ENCODE measurements at regions not wholly inside any gene's neighbourhood (a gene's known extent, or its start where the extent isn't known, plus 50 kb on each side); places are given as distances from the start of the nearest gene placed in this dataset.

DNA sequence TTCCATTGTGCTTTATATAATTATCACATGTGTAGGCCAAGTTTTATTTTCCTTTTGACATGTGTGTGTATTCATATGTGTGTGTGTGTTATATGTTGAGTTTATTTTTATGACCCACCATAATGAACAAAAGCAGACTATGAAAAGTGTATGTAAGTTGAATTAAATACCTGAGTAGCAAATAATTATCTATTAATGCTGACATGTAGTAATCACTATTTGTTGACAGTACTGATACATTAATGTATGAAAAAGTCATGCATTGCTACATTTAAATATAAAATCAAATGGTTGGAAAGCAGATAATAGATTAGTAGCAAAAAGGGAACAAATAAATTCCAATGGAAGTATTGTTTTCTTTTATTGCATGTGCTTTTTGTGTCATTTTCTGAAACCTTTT is 1948.5 kb upstream of the PCDH20 start:
- DNase-seq (ENCODE audit: low spot score) (no peak), ATAC-seq (no peak)
- H3K79me2 ChIP-seq (replicated peaks; ENCODE audit: insufficient read depth), result no peaks in the 10 kb centered on the region
- Mint-ChIP-seq H3K4me1 (no peaks in the 10 kb centered on the region), H3K9me3 (peaks cover 7% of the 10 kb centered on the region; the same call in 2 of the 3 replicates), H3K4me3 (no peak overlapping the region), H3K27ac (no peak overlapping the region), H3K36me3 (ENCODE audit: low read depth) (peaks cover 2% of the 10 kb centered on the region; the same call in 1 of the 3 replicates), H3K27me3 (ENCODE audit: insufficient read depth, low read depth, poor library complexity) (peaks cover 1% of the 10 kb centered on the region)
- no peaks in the 10 kb centered on the region for H3K27me3 ChIP-seq (ENCODE audit: insufficient read depth)
- no peaks in the 10 kb centered on the region for H3K36me3 ChIP-seq (ENCODE audit: insufficient read depth)
- H3K4me1 ChIP-seq (ENCODE audit: insufficient read depth), result no peaks in the 10 kb centered on the region
- no peak overlapping the region for H3K27ac ChIP-seq (ENCODE audit: low read depth)
- H2AFZ ChIP-seq, result no peak overlapping the region
- H4K20me1 ChIP-seq (replicated peaks; ENCODE audit: insufficient read depth), result no peaks in the 10 kb centered on the region
- no peak overlapping the region for H3K4me2 ChIP-seq
- no peaks in the 10 kb centered on the region for H3F3A ChIP-seq (replicated peaks; ENCODE audit: low read depth)
- no peak overlapping the region for H3K4me3 ChIP-seq
- TF ChIP-seq POLR2AphosphoS5 (IDR thresholded peaks at IDR 0.05; ENCODE audit: low read depth) (no peak), NANOG (IDR thresholded peaks at IDR 0.05; ENCODE audit: borderline replicate concordance) (no peak), EZH2 (IDR thresholded peaks at IDR 0.05; ENCODE audit: low read depth, unreplicated experiment) (no peak), JUNB (IDR thresholded peaks at IDR 0.05; ENCODE audit: unreplicated experiment) (no peak), CREB1 (CRISPR knock-in tag; IDR thresholded peaks at IDR 0.05; ENCODE audit: low read depth) (no peak), ZNF331 (CRISPR knock-in tag; IDR thresholded peaks at IDR 0.05; ENCODE audit: low read depth) (no peak)
- TF ChIP-seq, protein P1, sequence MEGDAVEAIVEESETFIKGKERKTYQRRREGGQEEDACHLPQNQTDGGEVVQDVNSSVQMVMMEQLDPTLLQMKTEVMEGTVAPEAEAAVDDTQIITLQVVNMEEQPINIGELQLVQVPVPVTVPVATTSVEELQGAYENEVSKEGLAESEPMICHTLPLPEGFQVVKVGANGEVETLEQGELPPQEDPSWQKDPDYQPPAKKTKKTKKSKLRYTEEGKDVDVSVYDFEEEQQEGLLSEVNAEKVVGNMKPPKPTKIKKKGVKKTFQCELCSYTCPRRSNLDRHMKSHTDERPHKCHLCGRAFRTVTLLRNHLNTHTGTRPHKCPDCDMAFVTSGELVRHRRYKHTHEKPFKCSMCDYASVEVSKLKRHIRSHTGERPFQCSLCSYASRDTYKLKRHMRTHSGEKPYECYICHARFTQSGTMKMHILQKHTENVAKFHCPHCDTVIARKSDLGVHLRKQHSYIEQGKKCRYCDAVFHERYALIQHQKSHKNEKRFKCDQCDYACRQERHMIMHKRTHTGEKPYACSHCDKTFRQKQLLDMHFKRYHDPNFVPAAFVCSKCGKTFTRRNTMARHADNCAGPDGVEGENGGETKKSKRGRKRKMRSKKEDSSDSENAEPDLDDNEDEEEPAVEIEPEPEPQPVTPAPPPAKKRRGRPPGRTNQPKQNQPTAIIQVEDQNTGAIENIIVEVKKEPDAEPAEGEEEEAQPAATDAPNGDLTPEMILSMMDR (conservative IDR thresholded peaks at IDR 0.05; ENCODE audit: low read depth in 2 of 2), result no peak
- TF ChIP-seq, protein P2, sequence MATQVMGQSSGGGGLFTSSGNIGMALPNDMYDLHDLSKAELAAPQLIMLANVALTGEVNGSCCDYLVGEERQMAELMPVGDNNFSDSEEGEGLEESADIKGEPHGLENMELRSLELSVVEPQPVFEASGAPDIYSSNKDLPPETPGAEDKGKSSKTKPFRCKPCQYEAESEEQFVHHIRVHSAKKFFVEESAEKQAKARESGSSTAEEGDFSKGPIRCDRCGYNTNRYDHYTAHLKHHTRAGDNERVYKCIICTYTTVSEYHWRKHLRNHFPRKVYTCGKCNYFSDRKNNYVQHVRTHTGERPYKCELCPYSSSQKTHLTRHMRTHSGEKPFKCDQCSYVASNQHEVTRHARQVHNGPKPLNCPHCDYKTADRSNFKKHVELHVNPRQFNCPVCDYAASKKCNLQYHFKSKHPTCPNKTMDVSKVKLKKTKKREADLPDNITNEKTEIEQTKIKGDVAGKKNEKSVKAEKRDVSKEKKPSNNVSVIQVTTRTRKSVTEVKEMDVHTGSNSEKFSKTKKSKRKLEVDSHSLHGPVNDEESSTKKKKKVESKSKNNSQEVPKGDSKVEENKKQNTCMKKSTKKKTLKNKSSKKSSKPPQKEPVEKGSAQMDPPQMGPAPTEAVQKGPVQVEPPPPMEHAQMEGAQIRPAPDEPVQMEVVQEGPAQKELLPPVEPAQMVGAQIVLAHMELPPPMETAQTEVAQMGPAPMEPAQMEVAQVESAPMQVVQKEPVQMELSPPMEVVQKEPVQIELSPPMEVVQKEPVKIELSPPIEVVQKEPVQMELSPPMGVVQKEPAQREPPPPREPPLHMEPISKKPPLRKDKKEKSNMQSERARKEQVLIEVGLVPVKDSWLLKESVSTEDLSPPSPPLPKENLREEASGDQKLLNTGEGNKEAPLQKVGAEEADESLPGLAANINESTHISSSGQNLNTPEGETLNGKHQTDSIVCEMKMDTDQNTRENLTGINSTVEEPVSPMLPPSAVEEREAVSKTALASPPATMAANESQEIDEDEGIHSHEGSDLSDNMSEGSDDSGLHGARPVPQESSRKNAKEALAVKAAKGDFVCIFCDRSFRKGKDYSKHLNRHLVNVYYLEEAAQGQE (IDR thresholded peaks at IDR 0.05; ENCODE audit: unreplicated experiment), result no peak
- TF ChIP-seq, protein P3, sequence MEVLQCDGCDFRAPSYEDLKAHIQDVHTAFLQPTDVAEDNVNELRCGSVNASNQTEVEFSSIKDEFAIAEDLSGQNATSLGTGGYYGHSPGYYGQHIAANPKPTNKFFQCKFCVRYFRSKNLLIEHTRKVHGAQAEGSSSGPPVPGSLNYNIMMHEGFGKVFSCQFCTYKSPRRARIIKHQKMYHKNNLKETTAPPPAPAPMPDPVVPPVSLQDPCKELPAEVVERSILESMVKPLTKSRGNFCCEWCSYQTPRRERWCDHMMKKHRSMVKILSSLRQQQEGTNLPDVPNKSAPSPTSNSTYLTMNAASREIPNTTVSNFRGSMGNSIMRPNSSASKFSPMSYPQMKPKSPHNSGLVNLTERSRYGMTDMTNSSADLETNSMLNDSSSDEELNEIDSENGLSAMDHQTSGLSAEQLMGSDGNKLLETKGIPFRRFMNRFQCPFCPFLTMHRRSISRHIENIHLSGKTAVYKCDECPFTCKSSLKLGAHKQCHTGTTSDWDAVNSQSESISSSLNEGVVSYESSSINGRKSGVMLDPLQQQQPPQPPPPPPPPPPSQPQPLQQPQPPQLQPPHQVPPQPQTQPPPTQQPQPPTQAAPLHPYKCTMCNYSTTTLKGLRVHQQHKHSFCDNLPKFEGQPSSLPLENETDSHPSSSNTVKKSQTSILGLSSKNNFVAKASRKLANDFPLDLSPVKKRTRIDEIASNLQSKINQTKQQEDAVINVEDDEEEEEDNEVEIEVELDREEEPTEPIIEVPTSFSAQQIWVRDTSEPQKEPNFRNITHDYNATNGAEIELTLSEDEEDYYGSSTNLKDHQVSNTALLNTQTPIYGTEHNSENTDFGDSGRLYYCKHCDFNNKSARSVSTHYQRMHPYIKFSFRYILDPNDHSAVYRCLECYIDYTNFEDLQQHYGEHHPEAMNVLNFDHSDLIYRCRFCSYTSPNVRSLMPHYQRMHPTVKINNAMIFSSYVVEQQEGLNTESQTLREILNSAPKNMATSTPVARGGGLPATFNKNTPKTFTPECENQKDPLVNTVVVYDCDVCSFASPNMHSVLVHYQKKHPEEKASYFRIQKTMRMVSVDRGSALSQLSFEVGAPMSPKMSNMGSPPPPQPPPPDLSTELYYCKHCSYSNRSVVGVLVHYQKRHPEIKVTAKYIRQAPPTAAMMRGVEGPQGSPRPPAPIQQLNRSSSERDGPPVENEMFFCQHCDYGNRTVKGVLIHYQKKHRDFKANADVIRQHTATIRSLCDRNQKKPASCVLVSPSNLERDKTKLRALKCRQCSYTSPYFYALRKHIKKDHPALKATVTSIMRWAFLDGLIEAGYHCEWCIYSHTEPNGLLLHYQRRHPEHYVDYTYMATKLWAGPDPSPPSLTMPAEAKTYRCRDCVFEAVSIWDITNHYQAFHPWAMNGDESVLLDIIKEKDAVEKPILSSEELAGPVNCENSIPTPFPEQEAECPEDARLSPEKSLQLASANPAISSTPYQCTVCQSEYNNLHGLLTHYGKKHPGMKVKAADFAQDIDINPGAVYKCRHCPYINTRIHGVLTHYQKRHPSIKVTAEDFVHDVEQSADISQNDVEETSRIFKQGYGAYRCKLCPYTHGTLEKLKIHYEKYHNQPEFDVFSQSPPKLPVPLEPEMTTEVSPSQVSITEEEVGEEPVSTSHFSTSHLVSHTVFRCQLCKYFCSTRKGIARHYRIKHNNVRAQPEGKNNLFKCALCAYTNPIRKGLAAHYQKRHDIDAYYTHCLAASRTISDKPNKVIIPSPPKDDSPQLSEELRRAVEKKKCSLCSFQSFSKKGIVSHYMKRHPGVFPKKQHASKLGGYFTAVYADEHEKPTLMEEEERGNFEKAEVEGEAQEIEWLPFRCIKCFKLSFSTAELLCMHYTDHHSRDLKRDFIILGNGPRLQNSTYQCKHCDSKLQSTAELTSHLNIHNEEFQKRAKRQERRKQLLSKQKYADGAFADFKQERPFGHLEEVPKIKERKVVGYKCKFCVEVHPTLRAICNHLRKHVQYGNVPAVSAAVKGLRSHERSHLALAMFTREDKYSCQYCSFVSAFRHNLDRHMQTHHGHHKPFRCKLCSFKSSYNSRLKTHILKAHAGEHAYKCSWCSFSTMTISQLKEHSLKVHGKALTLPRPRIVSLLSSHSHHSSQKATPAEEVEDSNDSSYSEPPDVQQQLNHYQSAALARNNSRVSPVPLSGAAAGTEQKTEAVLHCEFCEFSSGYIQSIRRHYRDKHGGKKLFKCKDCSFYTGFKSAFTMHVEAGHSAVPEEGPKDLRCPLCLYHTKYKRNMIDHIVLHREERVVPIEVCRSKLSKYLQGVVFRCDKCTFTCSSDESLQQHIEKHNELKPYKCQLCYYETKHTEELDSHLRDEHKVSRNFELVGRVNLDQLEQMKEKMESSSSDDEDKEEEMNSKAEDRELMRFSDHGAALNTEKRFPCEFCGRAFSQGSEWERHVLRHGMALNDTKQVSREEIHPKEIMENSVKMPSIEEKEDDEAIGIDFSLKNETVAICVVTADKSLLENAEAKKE (CRISPR knock-in tag; IDR thresholded peaks at IDR 0.05), result no peak
- no peaks in the 10 kb centered on the region for H3K9me2 ChIP-seq (ENCODE audit: insufficient read depth)

Data from GM23338 (cell line).